ENCODE measurements at regions not wholly inside any gene's neighbourhood (a gene's known extent, or its start where the extent isn't known, plus 50 kb on each side); places are given as distances from the start of the nearest gene placed in this dataset.

- no peak for FAIRE-seq
- no peak for TF ChIP-seq CTCF (IDR thresholded peaks at IDR 0.05; ENCODE audit: insufficient read depth, missing control alignments)
- no peak for DNase-seq (ENCODE audit: insufficient read length, low spot score)
Measured at GRCh38 chr22:23516304-23516703, 63.8 kb downstream of the IGLL1 start.

GRCh38 chr22:23514322-23515038 is 65.6 kb downstream of the IGLL1 start:
- no peak for TF ChIP-seq CTCF (IDR thresholded peaks at IDR 0.05; ENCODE audit: insufficient read depth, missing control alignments)
- FAIRE-seq (no peak), DNase-seq (ENCODE audit: insufficient read length, low spot score) (no peak)

GRCh38 chr22:23513705-23514104 is 66.4 kb downstream of the IGLL1 start:
- FAIRE-seq: no peak
- no peak for TF ChIP-seq CTCF (IDR thresholded peaks at IDR 0.05; ENCODE audit: insufficient read depth, missing control alignments)

GRCh38 chr22:23513133-23513532 is 67.0 kb downstream of the IGLL1 start:
- TF ChIP-seq CTCF (IDR thresholded peaks at IDR 0.05; ENCODE audit: insufficient read depth, missing control alignments): no peak
- no peak for FAIRE-seq
- no peak for DNase-seq (ENCODE audit: insufficient read length, low spot score)

More at GRCh38 chr22:23513705-23514104, 66.4 kb downstream of the IGLL1 start:
- DNase-seq (ENCODE audit: insufficient read length, low spot score): no peak

GRCh38 chr22:23512721-23513120 is 67.4 kb downstream of the IGLL1 start:
- TF ChIP-seq CTCF (IDR thresholded peaks at IDR 0.05; ENCODE audit: insufficient read depth, missing control alignments): no peak
- no peak for FAIRE-seq
- no peak for DNase-seq (ENCODE audit: insufficient read length, low spot score)

GRCh38 chr22:23512348-23512705 is 67.8 kb downstream of the IGLL1 start:
- DNase-seq (ENCODE audit: insufficient read length, low spot score) (no peak), FAIRE-seq (no peak)
- no peak for TF ChIP-seq CTCF (IDR thresholded peaks at IDR 0.05; ENCODE audit: insufficient read depth, missing control alignments)

- FAIRE-seq (no peak), DNase-seq (ENCODE audit: insufficient read length, low spot score) (no peak)
- no peak for TF ChIP-seq CTCF (IDR thresholded peaks at IDR 0.05; ENCODE audit: insufficient read depth, missing control alignments)
Measured at GRCh38 chr22:23511627-23512347, 68.3 kb downstream of the IGLL1 start.
